Panc1 (cell line): ENCODE measurements at regions not wholly inside any gene's neighbourhood (a gene's known extent, or its start where the extent isn't known, plus 50 kb on each side); places are given as distances from the start of the nearest gene placed in this dataset.

ENCODE experiments used
- POLR2AphosphoS5 ChIP-seq: IDR thresholded peaks from 2 replicates; pipeline ENCODE4 v1.6.1; 2012; ENCODE audit warnings: mild to moderate bottlenecking, low read depth, low read length, moderate library complexity
- TF ChIP-seq, protein P1 (sequence below): fragments of 450-650 bp; IDR thresholded peaks from 2 replicates; pipeline ENCODE4 v1.5.1; 2017; ENCODE audit warnings: mild to moderate bottlenecking

DNA sequence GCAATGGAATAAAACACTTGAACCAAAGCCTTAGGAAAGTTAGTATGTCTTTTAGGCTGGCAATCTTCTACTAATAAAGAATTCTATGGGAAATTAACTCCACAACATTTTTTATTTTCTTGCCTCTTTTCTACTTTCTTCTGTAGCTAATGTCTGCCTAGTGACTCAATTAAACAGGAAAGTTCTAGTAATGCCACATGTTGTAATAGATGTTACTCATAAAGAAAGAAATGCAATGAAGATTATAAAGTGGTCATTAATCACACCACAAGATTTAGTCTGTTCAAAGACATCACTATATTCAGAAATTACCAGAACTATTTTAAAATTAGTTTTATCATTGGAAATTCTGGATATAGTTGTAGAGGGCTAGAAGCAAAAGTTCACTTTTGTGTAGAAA, 329.7 kb downstream of the SI start:
- TF ChIP-seq, protein P1, sequence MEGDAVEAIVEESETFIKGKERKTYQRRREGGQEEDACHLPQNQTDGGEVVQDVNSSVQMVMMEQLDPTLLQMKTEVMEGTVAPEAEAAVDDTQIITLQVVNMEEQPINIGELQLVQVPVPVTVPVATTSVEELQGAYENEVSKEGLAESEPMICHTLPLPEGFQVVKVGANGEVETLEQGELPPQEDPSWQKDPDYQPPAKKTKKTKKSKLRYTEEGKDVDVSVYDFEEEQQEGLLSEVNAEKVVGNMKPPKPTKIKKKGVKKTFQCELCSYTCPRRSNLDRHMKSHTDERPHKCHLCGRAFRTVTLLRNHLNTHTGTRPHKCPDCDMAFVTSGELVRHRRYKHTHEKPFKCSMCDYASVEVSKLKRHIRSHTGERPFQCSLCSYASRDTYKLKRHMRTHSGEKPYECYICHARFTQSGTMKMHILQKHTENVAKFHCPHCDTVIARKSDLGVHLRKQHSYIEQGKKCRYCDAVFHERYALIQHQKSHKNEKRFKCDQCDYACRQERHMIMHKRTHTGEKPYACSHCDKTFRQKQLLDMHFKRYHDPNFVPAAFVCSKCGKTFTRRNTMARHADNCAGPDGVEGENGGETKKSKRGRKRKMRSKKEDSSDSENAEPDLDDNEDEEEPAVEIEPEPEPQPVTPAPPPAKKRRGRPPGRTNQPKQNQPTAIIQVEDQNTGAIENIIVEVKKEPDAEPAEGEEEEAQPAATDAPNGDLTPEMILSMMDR: no peak
- no peak for TF ChIP-seq POLR2AphosphoS5
